Skeletal muscle tissue (tissue), 3 donors: ENCODE measurements at regions not wholly inside any gene's neighbourhood (a gene's known extent, or its start where the extent isn't known, plus 50 kb on each side); places are given as distances from the start of the nearest gene placed in this dataset.

Experiments
- H3K27ac ChIP-seq: one replicate; pipeline ENCODE4 v1.7.0; 2013; ENCODE audit warnings: mild to moderate bottlenecking, low read depth, low read length, inconsistent platforms
- H3K27me3 ChIP-seq, 3 donors: one replicate each; pipeline ENCODE4 v1.7.0; 2013; ENCODE audit warnings: low read length in 3 of 3; ENCODE audit not compliant: control insufficient read depth in 3 of 3, insufficient read depth in 3 of 3
- H3K36me3 ChIP-seq, 3 donors: one replicate each; pipeline ENCODE4 v1.7.0; 2013; ENCODE audit warnings: low read length in 3 of 3; ENCODE audit not compliant: control insufficient read depth in 3 of 3, insufficient read depth in 3 of 3
- H3K4me1 ChIP-seq, 3 donors: one replicate each; pipeline ENCODE4 v1.7.0; 2013; ENCODE audit warnings: low read length in 3 of 3, mild to moderate bottlenecking in 3 of 3; ENCODE audit not compliant: control insufficient read depth in 3 of 3, insufficient read depth in 3 of 3
- H3K4me3 ChIP-seq, 3 donors: one replicate each; pipeline ENCODE4 v1.7.0; 2013; ENCODE audit warnings: low read length in 3 of 3
- H3K9ac ChIP-seq, 3 donors: one replicate each; pipeline ENCODE4 v1.7.0; 2013; ENCODE audit warnings: low read length in 3 of 3, mild to moderate bottlenecking in 3 of 3, moderate library complexity in 2 of 3, low read depth in 1 of 3
- H3K9me3 ChIP-seq, 3 donors: one replicate each; pipeline ENCODE4 v1.7.0; 2013; ENCODE audit warnings: low read length in 3 of 3; ENCODE audit not compliant: control insufficient read depth in 3 of 3
- donor health status: Osteomylitis.

DNA sequence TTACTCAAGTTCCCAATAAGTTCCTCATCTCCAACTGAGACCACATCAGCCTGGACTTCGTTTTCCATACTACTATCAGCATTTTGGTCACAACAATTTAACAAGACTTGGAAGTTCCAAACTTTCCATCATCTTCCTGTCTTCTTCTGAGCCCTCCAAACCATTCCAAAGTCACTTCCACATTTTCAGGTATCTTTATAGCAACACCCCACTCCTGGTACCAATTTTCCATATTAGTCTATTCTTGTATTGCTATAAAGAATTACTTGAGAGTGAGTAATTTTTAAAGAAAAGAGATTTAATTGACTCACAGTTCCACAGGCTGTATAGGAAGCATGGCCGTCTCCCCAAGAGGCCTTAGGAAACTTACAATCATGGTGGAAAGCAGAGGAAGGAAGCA lies 138.6 kb upstream of the GPRIN3 start:
- Histone ChIP-seq H3K4me3 (no peak overlapping the region), H3K27ac (no peak overlapping the region), H3K36me3 (no peaks in the 10 kb centered on the region), H3K9me3 (peaks cover 0 to 17% (median 2%) of the 10 kb centered on the region in 3 donors), H3K27me3 (no peaks in the 10 kb centered on the region), H3K4me1 (no peaks in the 10 kb centered on the region), H3K9ac (no peak overlapping the region)

DNA sequence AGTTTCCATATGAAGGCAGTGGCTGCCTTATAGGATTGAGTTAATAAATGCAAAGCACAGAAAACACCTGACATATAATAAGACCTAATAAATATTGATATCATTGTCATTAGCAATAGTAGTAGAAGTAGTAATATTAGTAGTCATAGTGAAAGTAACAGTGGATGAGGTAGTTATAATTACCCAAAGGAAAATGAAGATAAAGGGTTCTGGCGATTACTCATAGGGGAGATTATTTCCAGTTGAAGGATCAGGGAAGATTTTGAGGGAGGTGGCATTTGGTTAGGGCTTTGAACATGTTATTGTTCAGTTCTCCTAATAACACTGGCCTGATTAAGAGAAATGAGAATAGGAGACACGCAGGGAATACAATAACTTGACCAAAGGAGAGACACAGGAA lies 131.9 kb upstream of the GPRIN3 start:
- Histone ChIP-seq H3K27ac (no peak overlapping the region), H3K4me3 (no peak overlapping the region), H3K9ac (no peak overlapping the region), H3K36me3 (no peaks in the 10 kb centered on the region), H3K9me3 (no peaks in the 10 kb centered on the region), H3K4me1 (no peaks in the 10 kb centered on the region), H3K27me3 (no peaks in the 10 kb centered on the region)

DNA sequence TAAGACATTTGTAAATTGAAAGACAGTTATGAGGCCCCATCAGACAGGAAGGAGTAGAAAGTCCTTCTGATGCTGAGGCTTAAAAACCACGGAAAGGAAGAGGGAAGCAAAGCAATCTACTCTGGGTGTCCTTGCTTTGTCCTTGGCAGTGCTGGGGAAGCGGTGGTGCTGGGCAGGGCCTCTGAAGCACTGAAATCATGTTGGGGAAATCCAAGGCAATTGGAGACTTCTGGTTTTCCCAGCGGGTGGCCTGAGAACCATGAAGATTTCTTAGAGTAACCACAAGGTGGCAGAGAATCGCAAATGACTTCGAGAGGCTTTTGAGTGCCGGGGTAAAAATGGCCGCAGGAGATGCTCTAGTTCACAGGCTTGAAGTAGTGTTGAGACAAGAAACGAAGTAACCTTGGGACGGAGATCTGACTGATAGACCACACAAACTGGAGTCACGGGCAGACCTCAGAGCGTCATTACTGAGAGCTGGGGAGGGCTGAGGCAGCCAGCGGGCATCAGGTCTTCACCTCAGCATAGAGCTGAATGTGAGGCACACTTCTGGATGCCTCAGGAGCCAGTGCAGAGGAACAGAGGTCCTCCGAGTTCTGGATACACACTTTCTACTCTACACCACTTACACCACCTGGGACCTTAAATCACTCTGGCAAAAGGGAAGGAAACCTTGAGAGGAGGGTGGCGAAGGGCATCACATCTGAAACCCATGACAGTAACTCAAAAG lies 130.7 kb upstream of the GPRIN3 start:
- Histone ChIP-seq H3K4me1 (no peaks in the 10 kb centered on the region), H3K27me3 (no peaks in the 10 kb centered on the region), H3K9ac (no peak overlapping the region), H3K9me3 (no peaks in the 10 kb centered on the region), H3K27ac (no peak overlapping the region), H3K4me3 (no peak overlapping the region), H3K36me3 (no peaks in the 10 kb centered on the region)

DNA sequence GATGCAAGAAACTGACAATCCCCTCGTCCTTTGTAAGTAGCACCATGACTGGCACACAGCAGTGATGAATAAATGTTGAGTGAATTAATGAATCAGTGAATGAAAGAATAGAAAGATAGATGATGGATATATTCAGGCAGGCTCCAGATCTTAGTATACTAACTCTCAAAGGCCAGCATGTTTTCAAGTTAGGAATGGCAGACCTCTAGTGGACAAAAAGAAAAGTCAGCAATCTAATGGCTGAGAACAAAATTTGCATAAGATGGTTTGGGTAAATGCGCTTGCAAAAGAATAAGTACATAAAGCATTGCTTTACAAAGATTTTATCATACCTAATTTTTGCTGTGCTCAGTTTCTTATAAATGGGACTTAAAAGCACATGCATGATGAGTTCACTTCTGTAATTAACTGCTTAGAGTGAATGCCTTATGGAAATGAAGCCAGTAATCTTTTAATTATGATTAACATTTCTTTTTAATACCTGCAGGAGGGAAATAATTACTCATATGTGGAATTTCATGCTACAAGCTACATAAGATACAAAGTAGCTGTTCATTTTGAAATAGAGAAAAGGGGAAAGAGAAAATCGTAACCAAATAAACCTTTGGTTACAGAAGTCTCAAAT lies 126.9 kb upstream of the GPRIN3 start:
- Histone ChIP-seq H3K27me3 (no peaks in the 10 kb centered on the region), H3K9me3 (no peaks in the 10 kb centered on the region), H3K9ac (no peak overlapping the region)

DNA sequence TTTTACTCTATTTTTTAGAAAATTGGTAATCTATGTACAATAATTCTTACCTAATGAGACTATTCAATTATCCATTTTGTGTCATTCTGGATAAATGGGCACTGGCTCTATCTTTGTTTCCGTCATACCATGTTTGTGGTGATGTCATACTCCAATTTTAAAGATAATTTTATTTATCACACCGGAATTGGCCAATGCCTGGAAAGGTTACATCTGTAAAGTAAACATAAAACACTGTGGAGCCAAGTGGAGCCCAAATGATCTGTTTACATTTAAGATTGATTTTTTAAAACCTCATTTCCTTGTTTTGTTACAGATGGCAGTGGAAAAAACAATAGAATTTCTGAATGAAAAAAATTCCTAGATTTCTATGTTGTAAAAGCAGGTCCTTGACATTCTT lies 120.2 kb upstream of the GPRIN3 start:
- no peak overlapping the region for H3K27ac ChIP-seq
- no peaks in the 10 kb centered on the region for H3K36me3 ChIP-seq
- H3K9me3 ChIP-seq = no peaks in the 10 kb centered on the region
- no peaks in the 10 kb centered on the region for H3K27me3 ChIP-seq
- no peak overlapping the region for H3K9ac ChIP-seq
- no peak overlapping the region for H3K4me3 ChIP-seq
- H3K4me1 ChIP-seq = no peaks in the 10 kb centered on the region

More for the DNA sequence above, 126.9 kb upstream of the GPRIN3 start:
- H3K4me1 ChIP-seq = no peaks in the 10 kb centered on the region
- H3K27ac ChIP-seq = no peak overlapping the region
- H3K36me3 ChIP-seq = no peaks in the 10 kb centered on the region
- H3K4me3 ChIP-seq = no peak overlapping the region

DNA sequence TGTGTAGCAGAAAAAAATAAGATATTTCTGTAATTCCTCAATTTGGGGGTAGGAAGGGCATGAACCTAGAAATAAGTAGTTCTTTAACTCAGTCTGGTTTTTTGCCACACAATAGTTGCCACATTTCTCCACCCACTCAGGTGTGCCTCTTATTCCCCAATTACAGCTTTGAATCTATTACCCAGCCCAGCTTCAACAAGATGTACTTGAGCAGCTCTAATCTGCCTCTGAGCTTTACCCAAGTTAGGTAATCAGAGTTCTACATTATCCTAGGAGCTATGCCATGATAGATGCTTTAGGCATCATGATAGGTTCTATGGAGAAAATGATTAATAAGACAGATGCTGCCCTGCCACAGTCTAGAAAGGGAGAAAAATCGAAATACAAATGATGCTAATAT lies 117.4 kb upstream of the GPRIN3 start:
- Histone ChIP-seq H3K27ac (no peak overlapping the region), H3K9me3 (no peaks in the 10 kb centered on the region), H3K27me3 (no peaks in the 10 kb centered on the region), H3K36me3 (no peaks in the 10 kb centered on the region), H3K4me3 (no peak overlapping the region), H3K9ac (no peak overlapping the region), H3K4me1 (no peaks in the 10 kb centered on the region)

DNA sequence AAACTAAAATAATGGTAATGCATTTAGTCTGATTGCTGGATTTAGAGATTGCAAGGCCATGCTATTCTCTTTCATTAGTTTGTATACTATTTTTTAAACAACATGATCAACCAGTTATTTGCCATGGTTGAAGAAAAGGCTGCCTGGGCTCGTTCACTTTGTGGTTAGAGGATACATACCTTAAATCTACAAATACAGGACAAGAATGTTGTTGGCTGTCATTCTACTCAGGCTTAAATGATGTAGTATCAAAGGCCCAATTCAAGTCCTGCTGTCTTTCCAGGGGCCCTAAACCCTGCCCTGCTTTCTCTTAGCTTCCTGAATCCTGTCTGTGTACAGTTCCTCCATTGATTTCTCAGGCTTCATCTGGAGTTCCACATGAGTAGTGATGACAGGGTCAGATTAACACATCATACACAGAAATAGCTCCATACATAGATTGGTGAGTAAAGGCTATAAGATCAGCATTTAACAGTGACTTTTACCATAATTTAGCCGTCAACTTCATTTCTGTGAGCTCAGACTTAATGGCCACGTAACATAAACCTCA lies 114.9 kb upstream of the GPRIN3 start:
- no peaks in the 10 kb centered on the region for H3K36me3 ChIP-seq
- no peak overlapping the region for H3K4me3 ChIP-seq
- H3K4me1 ChIP-seq = no peaks in the 10 kb centered on the region
- H3K27me3 ChIP-seq = no peaks in the 10 kb centered on the region
- no peak overlapping the region for H3K9ac ChIP-seq
- H3K9me3 ChIP-seq = no peaks in the 10 kb centered on the region
- H3K27ac ChIP-seq = no peak overlapping the region

DNA sequence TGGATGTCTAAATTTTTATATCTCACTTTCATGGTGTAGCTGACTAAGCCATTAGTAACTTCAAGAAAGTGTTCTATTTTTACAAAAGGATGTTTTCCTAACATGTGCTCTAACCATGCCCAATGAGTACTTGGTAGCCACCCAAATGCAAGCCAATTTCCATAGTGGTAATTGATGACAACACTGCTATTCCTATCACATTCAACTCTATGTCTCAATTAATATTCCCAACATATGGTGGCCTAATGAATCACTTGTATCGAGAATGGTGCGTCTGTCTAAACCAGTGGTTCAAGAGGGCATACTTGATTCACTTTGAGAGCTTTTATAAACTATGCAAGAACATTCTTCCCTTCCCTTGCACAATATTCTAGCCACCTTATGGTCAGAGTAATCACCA lies 112.9 kb upstream of the GPRIN3 start:
- Histone ChIP-seq H3K9ac (no peak overlapping the region), H3K36me3 (no peaks in the 10 kb centered on the region), H3K27ac (no peak overlapping the region), H3K4me3 (no peak overlapping the region), H3K4me1 (no peaks in the 10 kb centered on the region), H3K9me3 (no peaks in the 10 kb centered on the region), H3K27me3 (no peaks in the 10 kb centered on the region)

DNA sequence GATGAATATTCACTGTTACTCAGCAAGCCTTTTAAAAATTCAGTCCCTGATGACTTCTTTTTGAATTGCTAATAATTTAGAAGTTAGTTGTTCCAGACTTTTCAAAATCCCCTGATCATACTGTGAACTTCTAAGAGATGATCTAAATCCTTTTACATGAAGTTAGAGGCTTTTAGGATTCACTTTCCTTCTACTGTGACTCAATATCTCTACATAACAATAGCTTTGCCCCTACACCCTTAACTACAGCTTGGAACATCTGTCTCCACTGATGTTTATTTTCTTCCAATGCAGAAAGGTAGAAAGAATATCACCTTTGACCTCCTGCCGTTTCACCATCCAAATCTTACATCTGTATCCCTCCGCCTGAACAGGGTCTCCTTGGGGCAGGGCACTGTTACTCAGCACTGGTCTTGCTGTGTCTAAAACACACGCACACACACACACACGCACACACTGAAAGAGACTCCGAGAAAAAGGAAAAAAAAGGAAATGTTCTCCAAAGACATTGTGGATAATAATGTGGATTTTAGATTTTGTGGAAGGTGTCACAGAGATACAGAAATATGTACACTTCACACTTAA lies 111.6 kb upstream of the GPRIN3 start:
- Histone ChIP-seq H3K4me1 (no peaks in the 10 kb centered on the region), H3K27me3 (no peaks in the 10 kb centered on the region), H3K9me3 (no peaks in the 10 kb centered on the region), H3K36me3 (no peaks in the 10 kb centered on the region), H3K27ac (no peak overlapping the region), H3K9ac (no peak overlapping the region), H3K4me3 (no peak overlapping the region)

DNA sequence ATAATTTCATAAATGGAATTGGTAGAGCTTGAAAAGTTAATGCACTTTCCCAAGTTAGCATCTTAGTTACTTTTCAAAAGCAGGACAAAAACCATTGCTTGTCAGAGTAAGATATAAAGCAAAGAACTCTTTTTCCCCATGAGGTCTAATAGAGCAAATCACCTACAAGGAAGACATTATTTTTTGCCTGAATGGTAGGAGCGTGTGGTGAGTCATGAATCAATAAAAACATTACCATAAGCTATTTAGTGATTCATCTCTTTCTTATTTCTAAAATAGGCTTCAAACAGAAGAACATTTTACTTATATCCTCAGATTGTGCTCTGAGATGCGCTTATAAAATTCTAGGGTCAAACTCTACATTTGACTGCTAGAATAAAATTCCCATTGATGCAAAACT lies 109.4 kb upstream of the GPRIN3 start:
- Histone ChIP-seq H3K4me3 (no peak overlapping the region), H3K9me3 (no peaks in the 10 kb centered on the region), H3K36me3 (no peaks in the 10 kb centered on the region), H3K9ac (no peak overlapping the region), H3K27ac (no peak overlapping the region), H3K4me1 (no peaks in the 10 kb centered on the region), H3K27me3 (no peaks in the 10 kb centered on the region)
